ENCODE measurements at regions not wholly inside any gene's neighbourhood (a gene's known extent, or its start where the extent isn't known, plus 50 kb on each side); places are given as distances from the start of the nearest gene placed in this dataset.

- no peak for DNase-seq (ENCODE audit: low read depth in 2 of 2)
Measured at GRCh38 chr1:191151321-191151807, 673.7 kb upstream of the BRINP3 start.

GRCh38 chr1:191152776-191153175 lies 675.1 kb upstream of the BRINP3 start:
- no peak for DNase-seq (ENCODE audit: low read depth in 2 of 2)

GRCh38 chr1:191155178-191155577 lies 677.5 kb upstream of the BRINP3 start:
- DNase-seq (ENCODE audit: low read depth in 2 of 2): no peak

GRCh38 chr1:191160837-191161236 lies 683.2 kb upstream of the BRINP3 start:
- DNase-seq (ENCODE audit: low read depth in 2 of 2): no peak

GRCh38 chr1:191162762-191163161 lies 685.1 kb upstream of the BRINP3 start:
- DNase-seq (ENCODE audit: low read depth in 2 of 2): no peak

GRCh38 chr1:191163621-191164020 lies 686.0 kb upstream of the BRINP3 start:
- DNase-seq (ENCODE audit: low read depth in 2 of 2): no peak

- DNase-seq (ENCODE audit: low read depth in 2 of 2): no peak
Measured at GRCh38 chr1:191174298-191174697, 696.6 kb upstream of the BRINP3 start.

- peak; percentile 16 to 18 for DNase-seq (ENCODE audit: low read depth in 2 of 2)
Measured at GRCh38 chr1:191176131-191176530, 698.5 kb upstream of the BRINP3 start.

GRCh38 chr1:191206513-191207207 lies 729.0 kb upstream of the BRINP3 start:
- peak in 1 of 2 experiments; percentile 2 for DNase-seq (ENCODE audit: low read depth in 2 of 2)

GRCh38 chr1:191222206-191222605 lies 744.5 kb upstream of the BRINP3 start:
- no peak for DNase-seq (ENCODE audit: low read depth in 2 of 2)

GRCh38 chr1:191240925-191241324 lies 763.3 kb upstream of the BRINP3 start:
- DNase-seq (ENCODE audit: low read depth in 2 of 2): peak; percentile 94 to 95

GRCh38 chr1:191255354-191256054 lies 777.8 kb upstream of the BRINP3 start:
- DNase-seq (ENCODE audit: low read depth in 2 of 2): no peak

GRCh38 chr1:191256917-191257316 lies 779.3 kb upstream of the BRINP3 start:
- no peak for DNase-seq (ENCODE audit: low read depth in 2 of 2)

GRCh38 chr1:191260056-191260455 lies 782.4 kb upstream of the BRINP3 start:
- no peak for DNase-seq (ENCODE audit: low read depth in 2 of 2)

- DNase-seq (ENCODE audit: low read depth in 2 of 2): no peak
Measured at GRCh38 chr1:191261111-191261510, 783.4 kb upstream of the BRINP3 start.

- no peak for DNase-seq (ENCODE audit: low read depth in 2 of 2)
Measured at GRCh38 chr1:191279266-191279800, 801.7 kb upstream of the BRINP3 start.

GRCh38 chr1:191284175-191284574 lies 806.5 kb upstream of the BRINP3 start:
- no peak for DNase-seq (ENCODE audit: low read depth in 2 of 2)

- DNase-seq (ENCODE audit: low read depth in 2 of 2): no peak
Measured at GRCh38 chr1:191290441-191290840, 812.8 kb upstream of the BRINP3 start.

GRCh38 chr1:191305370-191305769 lies 827.7 kb upstream of the BRINP3 start:
- DNase-seq (ENCODE audit: low read depth in 2 of 2): no peak

- DNase-seq (ENCODE audit: low read depth in 2 of 2): no peak
Measured at GRCh38 chr1:191306916-191307315, 829.3 kb upstream of the BRINP3 start.

GRCh38 chr1:191320062-191320461 lies 838.2 kb upstream of the RGS18 start:
- DNase-seq (ENCODE audit: low read depth in 2 of 2): no peak

GRCh38 chr1:191327868-191328267 lies 830.4 kb upstream of the RGS18 start:
- no peak for DNase-seq (ENCODE audit: low read depth in 2 of 2)

- DNase-seq (ENCODE audit: low read depth in 2 of 2): peak; percentile 67 to 69
Measured at GRCh38 chr1:191343816-191344215, 814.4 kb upstream of the RGS18 start.

All from fibroblast of skin of left quadriceps (primary cell).